PC-3 (cell line): ENCODE measurements at regions not wholly inside any gene's neighbourhood (a gene's known extent, or its start where the extent isn't known, plus 50 kb on each side); places are given as distances from the start of the nearest gene placed in this dataset.
"Not testable (repeated sequence)": the region's sequence is repeated elsewhere in the genome, so short reads cannot be mapped to it uniquely, and the experiment has no call there.

Experiments
- EZH2 ChIP-seq: fragments of 300-600 bp; sonication (generic); IDR thresholded peaks from one replicate; pipeline ENCODE4 v1.6.1; 2017; ENCODE audit warnings: antibody characterized with exemption, mild to moderate bottlenecking, low read length; ENCODE audit not compliant: unreplicated experiment
- EZH2phosphoT487 ChIP-seq: fragments of 300-600 bp; sonication (generic); IDR thresholded peaks from 2 replicates; pipeline ENCODE4 v1.6.1; 2018; ENCODE audit warnings: mild to moderate bottlenecking, antibody characterized with exemption, low read length, borderline replicate concordance
- TF ChIP-seq, protein P1 (sequence below): fragments of 300-600 bp; sonication (generic); conservative IDR thresholded peaks from 2 replicates; pipeline ENCODE4 v1.5.1; 2017; ENCODE audit warnings: antibody characterized with exemption, low read depth, mild to moderate bottlenecking, low read length

DNA sequence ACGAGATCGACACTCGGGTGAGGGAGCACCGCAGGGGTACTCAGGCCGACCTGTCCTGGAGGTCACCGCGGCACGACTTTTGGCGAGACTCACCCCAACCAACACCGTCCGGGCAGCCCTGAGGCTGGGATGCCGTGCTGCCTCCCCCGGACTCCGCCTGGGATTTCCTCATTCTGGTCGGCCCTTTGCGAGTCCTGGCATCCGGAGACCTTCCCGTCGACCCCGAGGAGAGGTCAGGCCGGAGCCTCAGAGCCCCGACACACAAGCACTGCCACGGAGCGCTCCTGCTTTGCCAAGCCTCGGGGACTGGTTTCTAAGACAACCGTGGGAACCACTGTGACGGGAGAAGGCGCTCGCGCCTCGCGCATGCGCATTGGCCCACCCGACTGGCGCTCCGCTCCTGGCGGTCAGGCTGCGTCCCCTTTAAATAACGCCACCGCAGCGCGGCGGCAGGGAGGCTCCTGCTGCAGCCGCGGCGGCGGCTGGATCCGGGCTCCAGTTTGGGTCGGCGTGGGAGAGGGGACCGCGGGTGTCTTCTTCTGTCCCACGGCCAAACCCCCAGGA is 166.4 kb upstream of the ZNF337 start:
- TF ChIP-seq EZH2, EZH2phosphoT487: not testable (repeated sequence)
- TF ChIP-seq, protein P1, sequence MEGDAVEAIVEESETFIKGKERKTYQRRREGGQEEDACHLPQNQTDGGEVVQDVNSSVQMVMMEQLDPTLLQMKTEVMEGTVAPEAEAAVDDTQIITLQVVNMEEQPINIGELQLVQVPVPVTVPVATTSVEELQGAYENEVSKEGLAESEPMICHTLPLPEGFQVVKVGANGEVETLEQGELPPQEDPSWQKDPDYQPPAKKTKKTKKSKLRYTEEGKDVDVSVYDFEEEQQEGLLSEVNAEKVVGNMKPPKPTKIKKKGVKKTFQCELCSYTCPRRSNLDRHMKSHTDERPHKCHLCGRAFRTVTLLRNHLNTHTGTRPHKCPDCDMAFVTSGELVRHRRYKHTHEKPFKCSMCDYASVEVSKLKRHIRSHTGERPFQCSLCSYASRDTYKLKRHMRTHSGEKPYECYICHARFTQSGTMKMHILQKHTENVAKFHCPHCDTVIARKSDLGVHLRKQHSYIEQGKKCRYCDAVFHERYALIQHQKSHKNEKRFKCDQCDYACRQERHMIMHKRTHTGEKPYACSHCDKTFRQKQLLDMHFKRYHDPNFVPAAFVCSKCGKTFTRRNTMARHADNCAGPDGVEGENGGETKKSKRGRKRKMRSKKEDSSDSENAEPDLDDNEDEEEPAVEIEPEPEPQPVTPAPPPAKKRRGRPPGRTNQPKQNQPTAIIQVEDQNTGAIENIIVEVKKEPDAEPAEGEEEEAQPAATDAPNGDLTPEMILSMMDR, result not testable (repeated sequence)
